ENCODE measurements at regions not wholly inside any gene's neighbourhood (a gene's known extent, or its start where the extent isn't known, plus 50 kb on each side); places are given as distances from the start of the nearest gene placed in this dataset.

GRCh38 chr21:23130308-23130707, 2132.1 kb downstream of the NCAM2 start:
- no peak for TF ChIP-seq CTCF (IDR thresholded peaks at IDR 0.05)
- no peak for TF ChIP-seq POLR2A (IDR thresholded peaks at IDR 0.05)

Measured in right lobe of liver (tissue), 4 donors.